Activated CD4-positive, alpha-beta T cell treated with anti-CD3 and anti-CD28 coated beads for 48 hours (primary cell): ENCODE measurements at regions not wholly inside any gene's neighbourhood (a gene's known extent, or its start where the extent isn't known, plus 50 kb on each side); places are given as distances from the start of the nearest gene placed in this dataset.
"Not testable (repeated sequence)": the region's sequence is repeated elsewhere in the genome, so short reads cannot be mapped to it uniquely, and the experiment has no call there.

Source experiments
- DNase-seq: peaks from one replicate; pipeline ENCODE4 v3.0.0-alpha.2; 2020

GRCh38 chrX:13220916-13221315, 98.9 kb downstream of the ATXN3L start:
- DNase-seq = no peak

DNA sequence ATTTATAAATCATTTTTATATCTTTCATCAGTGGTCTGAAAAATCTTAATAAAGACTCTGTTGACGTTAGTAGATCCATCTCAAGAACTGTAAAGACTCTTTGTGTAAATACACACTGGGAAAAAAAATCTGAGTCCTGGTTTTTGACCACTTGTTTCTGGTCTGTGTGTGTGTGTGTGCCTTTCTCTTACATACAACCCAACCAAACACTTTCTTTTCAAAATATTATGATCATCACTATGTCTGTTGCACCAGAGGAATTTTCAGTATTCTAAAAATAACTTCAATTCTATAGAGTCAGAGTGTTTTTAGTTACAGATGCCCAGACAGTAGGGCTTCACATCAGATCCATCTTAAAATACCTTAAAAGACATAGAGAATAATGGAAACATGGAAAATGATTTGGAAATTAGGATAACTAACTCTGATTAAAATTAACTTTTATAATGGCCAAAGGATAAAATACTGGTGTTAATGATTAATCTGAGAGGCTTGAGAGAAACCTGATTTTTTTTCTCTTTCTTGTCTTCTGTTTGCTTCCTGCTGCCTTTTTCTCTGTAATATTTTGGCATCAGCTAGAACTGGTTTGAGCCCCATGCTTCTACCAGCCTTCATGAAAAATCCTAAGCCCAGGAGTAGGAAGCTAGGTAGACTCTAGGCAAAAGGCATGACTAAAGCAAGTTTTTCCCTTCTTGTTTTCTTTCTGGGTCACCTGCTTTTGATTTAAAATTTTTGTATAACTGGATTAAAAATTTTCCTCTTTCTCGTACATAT, 99.7 kb downstream of the ATXN3L start:
- no peak for DNase-seq

DNA sequence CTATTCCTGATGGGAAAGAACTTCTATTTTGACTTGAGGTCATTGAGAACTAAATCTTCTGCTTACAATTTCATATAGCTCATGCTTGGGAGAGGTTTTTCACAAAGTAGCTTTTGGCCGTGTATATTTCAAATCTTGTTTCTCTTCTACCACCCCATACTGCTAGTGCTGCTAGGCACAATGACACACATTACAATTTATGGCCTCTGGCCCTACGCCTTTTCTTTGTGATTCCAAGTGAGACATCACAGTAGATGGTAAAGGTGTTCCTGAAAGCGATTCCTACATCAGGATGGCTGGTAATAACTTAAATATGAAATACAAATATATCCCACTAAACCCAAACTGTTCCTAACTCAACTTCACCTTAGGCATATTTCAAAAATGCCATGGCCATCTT, 101.1 kb downstream of the ATXN3L start:
- DNase-seq = no peak

DNA sequence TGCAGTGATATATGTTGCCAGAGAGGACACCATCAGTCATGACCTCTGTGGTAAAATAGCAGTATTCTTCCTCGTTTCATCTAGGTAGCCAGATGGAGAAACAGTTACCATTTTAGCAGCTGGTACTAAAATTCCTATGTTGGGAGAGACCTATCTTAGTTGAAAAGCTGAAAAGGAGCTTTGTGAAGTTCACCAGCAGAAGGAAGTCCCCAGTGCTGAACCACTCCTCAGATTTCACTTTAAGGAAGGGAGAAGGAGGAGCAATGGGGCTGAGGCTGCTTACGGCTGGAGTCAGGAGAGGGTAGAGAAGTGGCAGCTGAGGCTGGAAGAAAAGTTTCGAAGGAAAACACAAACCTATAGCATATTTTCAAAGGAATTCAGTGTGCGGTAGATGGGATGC, 103.7 kb downstream of the ATXN3L start:
- no peak for DNase-seq

DNA sequence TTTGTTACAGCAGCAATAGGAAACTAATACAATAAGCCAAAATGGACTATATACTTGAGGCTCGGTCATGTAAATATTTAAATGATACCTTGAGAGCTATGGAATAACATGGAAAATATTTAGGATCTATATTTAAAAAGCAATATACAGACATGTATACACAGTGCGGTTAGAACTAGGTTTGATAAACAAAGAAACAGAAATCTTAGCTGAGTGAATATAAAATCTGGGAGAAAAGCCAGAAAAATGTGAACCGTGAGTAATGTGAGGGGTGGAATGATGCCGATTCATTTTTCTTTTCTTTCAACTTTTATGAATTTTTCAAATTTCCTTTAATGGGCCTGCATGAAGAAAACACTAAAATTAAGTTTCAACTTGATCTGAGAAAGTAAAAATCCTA, 104.1 kb downstream of the ATXN3L start:
- DNase-seq = no peak

DNA sequence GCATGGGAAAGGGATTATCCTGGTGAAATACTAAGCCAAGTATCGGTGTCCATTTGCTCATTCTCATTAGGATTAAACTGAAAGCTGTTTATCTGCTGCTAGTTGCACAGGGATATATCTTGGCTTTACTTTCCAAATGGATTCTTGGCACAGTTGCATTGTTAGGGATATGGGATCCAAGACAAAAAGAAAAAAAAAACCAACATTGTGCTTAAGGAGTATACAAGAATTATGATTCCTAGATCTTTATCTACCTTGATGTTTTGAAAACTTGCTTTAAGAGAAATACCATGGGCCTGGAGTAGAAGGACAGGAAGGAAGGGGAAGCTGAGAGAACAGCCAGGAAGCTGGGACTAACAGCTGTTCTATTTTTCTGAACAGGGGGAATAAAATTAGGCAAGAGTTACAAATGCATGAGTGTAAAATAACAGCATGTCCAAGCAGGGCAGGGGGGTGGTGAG, 107.6 kb downstream of the ATXN3L start:
- no peak for DNase-seq

DNA sequence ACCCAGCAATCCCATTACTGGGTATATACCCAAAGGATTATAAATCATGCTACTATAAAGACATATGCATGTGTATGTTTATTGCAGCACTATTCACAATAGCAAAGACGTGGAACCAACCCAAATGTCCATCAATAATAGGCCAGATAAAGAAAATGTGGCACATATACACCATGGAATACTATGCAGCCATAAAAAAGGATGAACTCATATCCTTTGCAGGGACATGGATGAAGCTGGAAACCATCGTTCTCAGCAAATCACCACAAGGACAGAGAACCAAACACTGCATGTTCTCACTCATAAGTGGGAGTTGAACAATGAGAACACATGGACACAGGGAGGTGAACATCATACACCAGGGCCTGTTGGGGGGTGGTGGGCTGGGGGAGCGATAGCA, 109.7 kb downstream of the ATXN3L start:
- DNase-seq = not testable (repeated sequence)

- DNase-seq = not testable (repeated sequence)
These were observed 110.1 kb downstream of the ATXN3L start for GRCh38 chrX:13209704-13210103.

- DNase-seq = no peak
These were observed 111.4 kb downstream of the ATXN3L start for GRCh38 chrX:13208281-13208935.

- no peak for DNase-seq
These were observed 116.6 kb downstream of the ATXN3L start for GRCh38 chrX:13203271-13203670.

DNA sequence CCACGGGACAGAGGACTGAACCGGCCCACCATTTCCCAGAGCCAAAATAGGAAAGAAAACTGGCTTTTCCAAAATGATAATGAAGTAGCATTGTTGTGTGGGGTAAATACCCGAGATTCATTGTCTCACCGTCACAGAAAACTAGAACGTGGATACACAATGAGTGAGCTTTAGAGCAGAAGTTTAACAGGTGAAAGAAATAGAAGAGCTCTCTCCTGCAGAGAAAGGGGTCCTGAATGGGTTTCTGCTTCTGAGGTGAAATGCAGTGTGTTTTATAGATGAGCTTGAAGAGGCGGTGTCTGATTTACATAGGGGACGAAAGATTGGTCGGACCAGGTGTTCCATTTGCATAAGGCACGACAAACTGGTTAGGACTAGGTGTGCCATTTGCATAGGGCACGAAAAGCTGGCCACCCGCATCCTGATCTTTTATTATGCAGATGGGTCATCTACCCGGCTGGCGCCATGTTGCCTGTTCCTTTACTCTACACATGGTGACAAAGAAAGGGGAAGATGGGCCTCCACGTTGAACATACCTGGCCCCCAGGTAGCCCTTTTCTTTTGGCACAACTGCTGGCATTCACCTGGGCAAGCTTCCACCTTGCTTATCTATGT, 118.1 kb downstream of the ATXN3L start:
- no peak for DNase-seq

DNA sequence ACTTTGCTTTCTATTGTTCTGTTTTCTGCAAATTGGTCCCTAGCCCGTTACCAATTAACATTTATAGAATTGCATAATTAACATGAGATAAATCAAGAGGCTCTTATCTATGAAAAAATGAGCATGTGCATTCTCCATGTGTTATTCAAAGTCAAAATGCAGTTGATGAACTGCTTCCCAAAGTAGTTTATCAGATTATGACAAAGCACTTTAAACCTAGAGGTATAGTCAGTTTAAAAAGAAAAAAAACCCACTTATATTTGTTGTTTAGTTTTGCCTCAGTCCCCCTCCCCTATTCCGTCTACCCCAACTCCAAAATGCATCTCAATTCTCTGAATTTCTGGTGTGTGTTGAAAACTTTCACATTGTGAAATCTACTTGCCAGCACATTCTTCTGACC, 119.5 kb downstream of the ATXN3L start:
- DNase-seq = no peak

- DNase-seq = no peak
These were observed 121.1 kb downstream of the ATXN3L start for GRCh38 chrX:13198762-13199064.

DNA sequence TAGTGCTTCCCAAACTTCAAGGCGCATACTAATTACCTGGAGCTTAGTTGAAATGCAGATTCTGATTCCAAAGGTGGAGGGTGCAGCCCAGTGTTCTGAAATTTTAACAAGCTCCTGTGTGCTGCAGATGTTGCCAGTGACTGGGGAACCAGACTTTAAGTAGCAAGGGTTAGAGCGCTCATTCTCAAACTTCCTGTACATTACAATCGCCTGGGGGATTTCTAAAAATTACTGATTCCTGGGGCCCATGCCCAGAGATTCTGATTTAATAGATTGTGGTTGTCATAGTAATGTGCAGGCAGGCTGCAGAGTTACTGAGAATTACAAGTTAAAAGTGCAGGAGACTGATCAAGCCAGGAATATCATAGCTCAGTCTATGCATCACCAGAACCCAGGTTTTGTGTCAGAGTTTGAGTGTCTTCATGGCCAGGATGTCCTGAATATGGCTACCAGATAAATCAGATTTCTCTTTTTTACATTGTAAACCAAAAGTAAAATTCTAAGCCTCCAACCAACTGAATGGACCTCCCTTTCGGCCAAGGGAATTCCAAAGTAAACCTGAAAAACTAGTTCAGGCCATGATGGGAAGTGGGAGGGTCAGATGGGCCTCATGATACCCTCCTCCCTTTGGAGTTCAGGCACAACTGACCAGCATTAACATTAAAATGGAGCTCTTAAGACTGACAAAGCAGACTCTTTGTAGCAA, 121.6 kb downstream of the ATXN3L start:
- DNase-seq = no peak

GRCh38 chrX:13196782-13197181, 123.1 kb downstream of the ATXN3L start:
- DNase-seq = no peak

GRCh38 chrX:13195340-13195739, 124.5 kb downstream of the ATXN3L start:
- DNase-seq = no peak

DNA sequence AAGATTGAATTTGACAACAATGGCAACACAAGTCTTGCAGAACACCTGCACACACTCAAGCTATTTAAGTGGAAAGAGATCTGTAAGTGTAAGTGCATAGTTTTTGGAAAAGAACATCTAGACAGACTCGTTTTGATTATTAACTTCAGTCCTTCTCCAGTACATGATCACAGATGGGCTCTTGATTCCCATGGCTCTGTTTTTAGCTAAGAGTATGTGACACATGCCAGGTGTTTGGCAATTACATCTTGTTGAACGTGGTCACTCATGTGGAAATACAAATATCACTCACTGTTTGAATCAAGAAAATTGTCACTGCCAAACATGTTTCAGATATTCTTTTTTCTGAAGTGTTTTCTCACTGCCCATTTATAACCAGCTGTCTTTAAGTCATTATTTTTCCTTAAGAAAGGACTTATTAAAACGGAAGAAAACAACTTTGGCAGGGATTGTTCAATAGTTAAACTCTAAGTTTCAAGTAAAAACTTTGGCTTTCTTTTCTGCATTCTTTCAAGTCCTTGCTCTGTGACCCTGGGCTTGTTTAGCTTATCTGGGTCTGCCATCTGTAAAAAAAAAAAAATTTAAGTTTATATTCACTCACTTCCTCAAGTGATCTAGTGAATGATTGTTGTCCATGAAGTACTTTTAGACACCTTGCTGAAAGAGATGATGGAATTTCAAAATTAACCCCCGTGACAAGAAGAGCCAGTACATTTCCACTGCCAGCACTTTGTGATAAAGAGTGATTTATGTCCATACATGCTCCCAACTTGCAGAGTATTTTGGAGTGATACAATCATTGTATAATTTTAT, 125.4 kb downstream of the ATXN3L start:
- DNase-seq = no peak

DNA sequence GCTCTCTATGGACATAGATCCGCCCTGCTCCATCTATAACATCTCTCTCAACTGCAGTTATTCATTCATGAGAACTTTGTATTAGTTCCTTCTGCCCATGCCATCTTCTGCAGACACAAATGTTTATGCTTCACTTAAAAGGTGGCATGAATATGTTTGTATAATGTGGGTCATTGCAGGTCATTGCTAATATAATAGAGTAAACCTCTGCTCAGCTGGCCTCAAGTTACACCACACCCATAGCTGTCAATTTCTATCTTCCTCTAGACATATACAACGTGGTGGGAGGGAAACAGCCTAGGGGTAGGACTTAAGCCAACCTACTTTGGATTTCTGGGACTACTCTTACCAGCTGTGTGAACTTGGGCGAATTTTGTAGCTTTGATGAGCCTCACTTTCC, 129.8 kb downstream of the ATXN3L start:
- DNase-seq = no peak

GRCh38 chrX:13189380-13189779, 130.5 kb downstream of the ATXN3L start:
- no peak for DNase-seq

GRCh38 chrX:13188731-13189309, 131.0 kb downstream of the ATXN3L start:
- no peak for DNase-seq

GRCh38 chrX:13186643-13187042, 133.2 kb downstream of the ATXN3L start:
- DNase-seq = not testable (repeated sequence)

GRCh38 chrX:13180807-13181206, 136.4 kb upstream of the FAM9C start:
- DNase-seq = no peak
